ENCODE measurements at regions not wholly inside any gene's neighbourhood (a gene's known extent, or its start where the extent isn't known, plus 50 kb on each side); places are given as distances from the start of the nearest gene placed in this dataset.
"Not testable (repeated sequence)": the region's sequence is repeated elsewhere in the genome, so short reads cannot be mapped to it uniquely, and the experiment has no call there.

DNA sequence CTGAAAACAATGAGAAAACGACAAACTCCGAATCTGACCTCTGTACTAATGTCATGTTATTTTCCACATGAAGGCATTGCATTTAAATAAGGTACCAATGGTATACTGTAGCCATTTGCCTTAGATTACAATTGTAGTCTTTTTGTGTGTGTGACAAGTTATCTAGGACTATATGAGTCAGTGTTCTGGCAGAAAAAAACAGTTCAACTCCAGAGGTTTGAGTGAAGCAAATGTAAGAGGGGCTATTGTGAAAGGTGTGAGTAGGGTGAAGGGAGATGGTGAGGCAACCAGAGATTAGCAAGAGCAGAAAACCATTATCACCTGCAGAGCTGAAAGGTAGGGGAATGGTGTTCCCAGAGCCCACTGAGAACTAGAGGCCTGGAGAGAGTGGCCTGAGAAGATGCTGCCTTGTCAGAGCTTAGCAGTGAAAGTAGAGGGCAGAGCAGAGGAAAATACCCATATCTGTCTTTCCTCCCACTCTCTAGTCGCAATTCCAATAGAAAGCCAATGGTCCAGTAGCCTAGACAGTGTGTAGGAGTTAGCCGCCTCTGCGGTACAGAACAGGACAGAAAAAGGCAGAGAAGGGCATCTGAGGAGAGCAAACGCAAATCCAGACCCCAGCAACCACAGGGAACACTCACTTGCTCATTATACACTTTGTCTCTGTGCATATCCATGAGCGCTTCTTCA lies 112.2 kb downstream of the DYRK2 start:
- DNase-seq = no peak

DNA sequence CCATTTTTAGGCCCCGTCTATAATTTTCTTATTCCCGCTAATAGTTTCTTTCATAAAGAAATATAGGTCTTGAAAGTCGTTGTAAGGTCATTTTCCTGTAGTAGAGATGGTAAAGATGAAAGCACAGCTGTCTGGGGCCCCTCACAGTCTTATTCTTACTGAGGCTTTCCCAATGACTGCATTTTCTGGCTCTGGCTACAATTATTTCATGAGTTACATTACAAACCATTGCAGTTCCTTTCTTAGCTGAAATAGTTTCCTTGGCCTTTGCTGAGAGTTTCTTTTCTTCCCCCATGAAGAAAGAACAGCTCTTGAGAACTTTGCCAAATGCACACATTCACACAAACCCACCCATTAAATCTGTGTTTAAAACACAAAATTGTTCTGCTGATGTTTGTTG lies 113.0 kb downstream of the DYRK2 start:
- DNase-seq = no peak

DNA sequence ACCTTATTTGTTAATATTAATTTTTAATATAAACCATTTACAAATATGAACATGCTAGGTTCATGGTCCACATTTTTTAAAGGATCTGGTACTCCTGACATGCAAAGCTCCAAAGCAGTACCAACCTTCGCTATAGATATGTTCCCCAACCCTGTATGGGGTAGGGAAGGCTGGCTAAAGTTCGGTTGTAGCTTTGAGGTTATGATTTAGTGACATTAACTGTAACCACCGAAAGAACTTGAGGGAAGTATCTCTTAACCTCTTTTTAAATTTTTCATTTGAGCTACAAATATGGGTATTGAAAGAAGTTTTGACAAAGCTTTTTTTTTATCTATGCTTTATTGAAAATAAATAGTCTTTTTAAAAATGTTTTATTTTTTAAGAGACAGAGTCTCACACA lies 115.5 kb downstream of the DYRK2 start:
- DNase-seq = no peak

DNA sequence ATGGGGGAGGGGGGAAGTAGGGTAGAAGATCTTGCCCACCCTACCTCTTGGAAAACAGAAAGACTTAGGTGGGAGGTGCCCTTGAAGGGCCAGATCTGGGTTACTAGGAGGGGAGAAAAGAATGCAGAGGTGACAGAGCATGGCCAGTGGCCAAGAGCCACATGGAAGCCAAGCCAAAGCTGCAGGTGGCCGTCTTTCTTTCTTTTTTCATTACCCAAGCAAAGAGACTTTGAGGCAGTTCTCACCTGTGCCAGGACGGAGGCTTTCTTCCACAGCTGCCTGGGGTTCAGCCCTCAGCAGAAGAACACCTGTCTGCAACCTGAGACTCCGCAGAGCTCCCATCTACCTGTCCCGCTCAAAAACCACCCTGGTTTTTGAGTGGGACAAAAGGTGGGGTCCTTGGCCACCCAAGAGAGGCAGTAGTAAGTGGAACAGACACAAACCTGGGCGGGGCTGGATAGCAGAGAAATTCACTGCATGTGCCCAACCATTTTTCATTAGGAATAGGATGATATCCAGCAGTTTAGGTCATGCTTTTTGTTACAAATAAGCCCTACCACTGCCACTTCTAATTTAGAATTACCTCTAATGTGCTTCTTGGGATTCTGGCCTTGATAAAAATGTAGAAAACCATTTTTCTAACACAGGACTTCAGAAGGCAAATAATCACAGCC lies 116.5 kb downstream of the DYRK2 start:
- no peak for DNase-seq

DNA sequence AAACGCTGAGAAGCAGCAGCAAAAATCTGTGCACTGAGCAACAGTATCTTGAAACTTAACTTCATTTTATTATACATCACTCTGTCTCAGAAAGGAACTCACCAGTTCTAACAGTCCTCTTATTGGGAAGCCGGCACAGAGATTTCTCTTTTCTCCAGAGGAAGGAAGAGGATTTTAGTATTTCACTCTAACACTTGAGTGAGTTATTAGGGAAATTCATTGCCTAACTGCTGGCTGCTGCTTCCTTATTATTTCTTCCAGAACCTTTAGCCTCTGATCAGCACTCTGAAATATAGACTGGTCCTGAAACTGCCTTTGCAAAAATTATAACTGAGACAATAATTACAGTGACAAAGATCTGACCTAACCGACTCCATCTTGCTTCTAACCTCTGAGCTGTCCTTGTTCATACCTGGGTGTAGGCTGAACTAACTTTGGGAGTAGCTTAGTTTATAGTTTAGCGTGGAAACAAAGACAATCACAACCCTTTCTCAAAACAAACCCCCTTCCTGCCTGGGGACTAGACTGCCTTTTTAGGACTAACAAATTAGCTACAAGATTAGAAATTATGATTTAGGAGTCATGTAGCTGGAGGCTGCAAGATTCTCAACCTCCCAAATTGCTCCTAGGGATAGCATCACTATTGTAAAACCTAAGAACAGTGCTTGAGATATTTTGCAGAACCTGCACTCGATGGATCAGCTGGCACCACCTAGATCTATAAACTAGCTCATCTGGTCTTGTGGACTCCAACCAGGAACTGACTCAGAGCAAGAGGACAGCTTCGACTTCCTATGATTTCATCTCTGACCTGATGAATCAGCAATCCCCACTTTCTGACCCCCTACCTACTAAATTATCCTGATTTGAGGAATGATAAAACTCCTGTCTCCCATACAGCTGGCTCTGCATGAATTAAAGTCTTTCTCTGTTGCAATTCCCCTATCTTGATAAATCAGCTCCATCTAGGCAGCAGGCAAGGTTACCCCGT lies 117.5 kb downstream of the DYRK2 start:
- no peak for DNase-seq

DNA sequence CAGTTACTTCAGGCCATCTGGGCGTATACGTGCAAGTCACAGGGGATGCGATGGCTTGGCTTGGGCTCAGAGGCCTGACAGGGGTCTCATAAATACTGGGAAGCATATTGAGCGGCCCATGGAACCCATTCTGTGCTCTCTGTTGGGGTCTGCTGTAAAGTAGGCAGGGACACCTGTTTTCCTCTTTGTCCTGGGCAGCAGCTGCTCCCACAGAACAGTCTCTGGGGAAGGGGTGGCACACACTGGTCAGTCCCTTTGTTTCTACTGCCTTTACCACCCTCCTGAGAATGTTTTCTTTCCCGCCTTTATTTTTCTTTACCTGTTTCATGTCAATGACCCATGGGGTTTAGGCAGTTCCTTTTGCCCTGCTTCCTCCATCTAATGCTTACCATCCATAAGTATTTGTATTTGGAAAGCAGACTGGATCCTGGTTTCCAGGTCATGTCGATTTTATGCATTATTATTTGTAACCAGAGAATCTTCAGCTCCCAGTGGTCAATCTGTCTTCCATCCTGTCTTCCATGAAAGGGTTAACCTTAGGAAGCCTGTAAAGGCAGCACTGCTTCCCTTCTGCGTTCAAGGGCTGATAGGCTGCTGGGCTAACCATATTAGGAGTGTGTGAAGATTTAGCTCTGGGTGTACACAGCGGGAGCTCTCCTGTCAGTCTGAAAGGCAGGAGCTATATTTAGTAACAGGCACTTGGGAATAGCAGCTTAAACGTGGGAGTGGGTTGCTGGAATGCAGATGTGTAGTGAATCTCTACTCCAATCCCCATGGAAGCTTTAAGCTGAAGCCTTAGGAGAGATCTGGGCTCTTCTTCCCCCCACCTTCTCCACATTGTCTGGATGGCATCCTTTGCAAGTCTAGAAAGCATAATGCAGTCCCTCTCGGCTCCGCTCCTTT lies 124.0 kb downstream of the DYRK2 start:
- DNase-seq = no peak

DNA sequence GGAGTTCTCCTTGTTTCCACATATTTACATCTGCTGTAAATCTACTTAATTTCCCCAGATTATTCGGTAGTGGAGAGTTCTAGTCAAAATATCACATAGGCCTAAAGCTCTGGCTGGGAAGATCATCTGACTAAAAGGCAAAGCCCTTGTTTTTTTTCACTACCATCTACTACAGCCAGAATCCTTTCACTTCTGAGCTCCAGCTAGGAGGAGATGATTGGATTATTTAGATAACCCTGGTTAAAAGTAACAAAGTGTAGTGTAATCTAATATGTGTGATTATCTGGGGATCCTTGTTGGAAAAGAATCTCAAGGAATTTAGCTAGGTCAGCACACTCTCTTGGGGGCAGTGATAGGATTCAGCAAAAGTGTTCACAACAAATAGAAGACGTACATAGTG lies 125.4 kb downstream of the DYRK2 start:
- no peak for DNase-seq

DNA sequence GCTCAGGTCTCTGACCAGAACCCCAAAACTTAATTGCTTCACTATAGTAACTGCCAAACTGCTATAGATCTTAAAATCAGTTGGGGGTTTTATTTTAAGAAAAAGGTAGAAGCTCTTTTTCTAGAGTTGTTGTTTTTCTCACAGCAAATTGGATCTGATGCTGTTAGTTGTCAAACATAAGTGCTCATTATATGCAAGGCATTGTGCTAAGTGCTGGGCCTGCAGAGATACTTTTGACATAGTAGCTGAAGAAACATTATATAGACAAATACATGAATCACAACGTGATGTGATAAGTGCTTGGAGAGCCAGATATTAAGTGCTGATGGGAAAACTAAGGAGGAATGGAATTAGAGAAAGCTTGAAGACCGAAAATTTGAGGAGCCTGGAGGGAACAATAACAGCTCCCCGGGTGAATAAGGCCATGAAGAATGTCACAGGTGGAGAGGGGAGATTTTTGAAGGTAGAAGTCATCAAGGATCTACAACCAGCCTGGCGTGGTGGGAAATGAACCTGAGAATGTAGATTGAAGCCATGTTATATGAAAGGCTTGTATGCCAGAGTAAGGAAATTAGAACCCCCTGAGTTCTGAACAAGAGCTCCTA lies 126.5 kb downstream of the DYRK2 start:
- no peak for DNase-seq

DNA sequence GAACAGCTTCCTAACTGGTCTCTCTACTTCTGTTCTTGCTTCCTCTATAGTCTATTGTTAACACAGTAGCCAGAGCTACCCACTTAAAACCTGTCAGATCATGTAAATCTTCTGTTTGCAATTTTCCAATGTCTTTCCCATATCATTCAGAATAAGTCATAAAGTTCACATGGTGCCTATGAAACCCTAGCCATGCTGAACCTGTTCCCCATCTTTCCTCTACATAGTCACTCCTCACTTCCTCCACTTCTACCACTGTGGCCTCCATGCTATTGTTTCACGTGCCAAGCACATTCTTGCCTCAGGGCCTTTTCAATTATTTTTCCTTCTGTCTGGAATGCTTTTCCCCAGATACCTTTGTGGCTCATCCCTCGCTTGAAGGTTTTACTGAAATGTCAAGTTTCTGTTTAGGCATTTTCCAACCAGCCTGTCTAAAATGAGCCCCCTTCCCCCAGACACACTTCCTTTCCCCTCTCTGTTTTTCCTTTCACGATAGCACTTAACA lies 132.1 kb downstream of the DYRK2 start:
- no peak for DNase-seq

DNA sequence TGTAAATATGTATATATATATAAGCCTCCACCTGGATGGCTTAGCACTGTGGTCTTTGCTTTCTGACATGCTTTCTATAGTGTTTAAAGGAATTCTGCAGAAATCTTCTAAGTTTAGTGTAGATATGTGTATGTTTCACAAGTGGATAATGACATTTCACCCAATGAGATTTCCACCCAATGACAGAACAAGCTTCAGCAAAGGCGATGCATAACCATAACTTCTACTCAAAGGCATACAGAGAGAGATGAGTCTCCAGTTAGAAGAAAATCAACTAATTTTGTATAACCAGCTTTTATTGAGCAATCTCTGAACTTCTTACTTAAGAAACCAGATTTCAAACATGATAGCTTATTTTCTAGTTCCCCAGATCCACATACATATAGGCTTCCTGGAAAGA lies 134.0 kb downstream of the DYRK2 start:
- DNase-seq = no peak

DNA sequence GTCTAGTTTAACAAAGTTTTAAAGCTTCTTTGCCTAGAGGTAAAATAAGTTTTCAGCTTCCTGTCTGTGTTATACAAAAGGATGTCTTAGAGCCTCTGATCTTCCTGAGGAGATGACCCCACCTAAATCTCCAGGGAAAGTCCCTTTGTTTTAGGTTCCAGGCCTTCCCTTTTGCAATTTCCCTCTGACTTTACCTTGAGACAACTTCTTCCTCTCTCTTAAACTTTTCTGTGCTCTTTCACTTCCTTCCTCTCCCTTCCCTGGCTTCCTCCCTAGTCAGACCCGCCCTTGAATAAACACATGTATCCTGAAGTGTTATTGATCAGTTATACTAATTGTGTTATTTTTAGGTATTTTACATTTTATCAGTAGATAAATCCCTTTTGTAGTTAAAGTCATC lies 134.8 kb downstream of the DYRK2 start:
- no peak for DNase-seq

DNA sequence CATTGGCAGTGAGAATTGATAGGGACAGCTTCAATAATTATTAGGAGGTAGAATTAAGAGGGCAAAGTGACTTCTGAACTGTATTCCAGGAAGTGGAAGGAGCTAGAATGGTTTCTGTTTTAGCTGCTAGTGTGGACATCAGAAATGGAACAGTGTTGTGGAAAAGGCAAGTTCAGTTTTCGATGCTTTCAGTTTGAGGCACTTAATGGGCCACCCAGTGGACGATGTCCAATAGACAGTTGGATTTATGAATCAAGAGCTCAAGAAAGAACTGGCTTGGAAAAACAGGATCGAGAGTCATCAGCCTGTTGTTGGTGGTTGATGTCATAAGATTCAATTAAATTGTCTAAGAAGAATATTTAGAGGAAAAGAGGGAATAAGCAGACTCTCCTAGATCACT lies 136.3 kb downstream of the DYRK2 start:
- no peak for DNase-seq

DNA sequence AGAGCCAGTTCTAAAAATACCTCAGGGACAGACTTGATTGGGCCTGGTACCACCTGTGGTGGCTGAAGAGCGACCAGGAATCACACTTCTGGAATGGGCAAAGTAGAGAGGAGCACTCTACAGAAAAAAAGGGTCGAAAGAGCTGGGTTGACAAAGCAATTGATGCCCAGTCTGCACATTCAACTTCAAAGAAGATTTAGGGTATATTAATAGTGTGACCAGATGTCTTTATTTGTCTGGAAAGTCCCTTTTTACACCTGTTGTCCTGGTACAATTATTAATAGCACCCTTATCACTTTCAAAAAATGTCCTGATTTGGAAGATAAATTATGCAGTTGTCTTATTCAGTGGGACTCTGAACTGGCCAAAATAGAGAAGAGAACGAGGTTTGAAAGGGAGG lies 137.5 kb downstream of the DYRK2 start:
- DNase-seq = no peak

DNA sequence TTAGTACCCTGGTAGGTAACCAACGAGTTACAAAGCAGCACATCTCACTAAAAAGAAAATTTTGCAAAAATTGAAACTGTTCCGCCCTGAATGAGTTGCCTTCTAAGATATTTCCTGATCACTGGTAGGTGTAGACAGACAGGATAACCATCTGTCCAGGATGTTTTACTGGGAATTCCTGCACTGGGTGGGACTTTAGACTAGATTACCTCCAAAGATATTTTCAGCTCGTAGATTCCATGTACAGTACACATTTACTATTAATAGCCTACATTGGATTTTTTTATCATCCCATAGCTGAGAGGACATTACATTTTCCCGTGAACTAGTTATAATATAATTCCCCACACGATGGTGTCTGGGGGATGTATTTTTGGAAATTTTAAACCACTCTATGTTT lies 139.6 kb downstream of the DYRK2 start:
- DNase-seq = no peak

DNA sequence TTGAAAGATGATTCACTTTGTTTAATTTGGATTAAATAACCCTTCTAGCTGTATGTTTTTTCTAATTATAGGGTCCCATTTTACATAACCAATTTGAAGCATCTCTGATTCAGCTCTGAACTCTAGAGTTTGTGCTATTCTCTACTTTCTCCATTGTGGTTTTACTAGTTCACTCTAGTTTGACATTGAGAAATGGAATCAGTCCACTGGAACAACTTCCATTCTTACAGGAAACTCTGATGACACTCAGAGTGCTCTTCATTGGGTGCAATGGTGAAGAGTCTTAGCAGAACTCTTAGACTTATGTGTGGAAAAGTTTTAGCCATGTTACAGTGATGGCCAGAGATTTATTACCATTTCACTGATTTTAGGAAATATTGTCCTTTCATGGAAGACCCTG lies 140.7 kb downstream of the DYRK2 start:
- DNase-seq = no peak

DNA sequence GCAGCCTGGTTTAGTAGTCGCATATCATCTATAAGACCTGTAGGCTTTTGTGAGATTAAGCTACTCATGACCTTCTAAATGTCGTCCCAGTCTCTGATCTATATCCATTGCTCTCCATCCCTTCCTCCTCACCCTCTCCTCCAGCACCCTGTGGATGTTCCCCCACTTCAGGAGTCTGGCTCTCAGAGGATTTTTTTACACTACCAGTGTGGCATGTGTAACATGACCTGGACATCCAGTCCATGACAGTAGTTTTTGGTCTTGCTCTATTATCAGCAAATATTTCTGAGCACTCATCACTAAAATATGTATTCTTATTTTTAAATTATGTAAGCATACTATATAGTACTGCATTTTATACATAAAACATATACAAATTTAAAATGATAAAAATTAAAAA lies 142.1 kb downstream of the DYRK2 start:
- no peak for DNase-seq

DNA sequence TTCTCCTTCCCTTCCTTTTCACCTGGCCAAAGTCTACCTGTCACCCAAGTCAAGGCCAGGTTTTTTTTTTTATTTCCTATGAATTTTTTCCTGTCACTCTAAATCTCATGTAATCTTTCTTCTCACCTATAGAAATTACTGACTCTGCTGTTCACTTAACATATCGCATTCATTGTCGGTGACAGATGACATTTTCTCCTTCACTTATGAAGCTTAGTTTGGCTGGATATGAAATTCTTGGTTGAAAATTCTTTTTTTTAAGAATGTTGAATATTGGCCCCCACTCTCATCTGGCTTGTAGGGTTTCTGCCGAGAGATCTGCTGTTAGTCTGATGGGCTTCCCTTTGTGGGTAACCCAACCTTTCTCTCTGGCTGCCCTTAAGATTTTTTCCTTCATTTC lies 142.8 kb downstream of the DYRK2 start:
- DNase-seq = not testable (repeated sequence)

DNA sequence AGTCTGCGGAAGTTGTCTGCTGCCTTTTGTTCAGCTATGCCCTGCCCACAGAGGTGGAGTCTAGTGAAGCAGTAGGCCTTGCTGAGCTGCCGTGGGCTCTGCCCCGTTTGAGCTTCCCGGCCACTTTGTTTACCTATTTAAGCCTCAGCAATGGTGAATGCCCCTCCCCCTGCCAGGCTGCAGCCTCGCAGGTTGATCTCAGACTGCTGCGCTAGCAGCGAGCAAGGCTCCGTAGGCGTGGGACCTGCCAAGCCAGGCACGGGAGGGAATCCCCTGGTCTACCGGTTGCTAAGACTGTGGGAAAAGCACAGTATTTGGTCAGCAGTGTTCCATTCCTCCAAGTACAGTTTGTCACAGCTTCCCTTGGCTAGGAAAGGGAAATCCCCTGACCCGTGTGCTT lies 143.6 kb downstream of the DYRK2 start:
- no peak for DNase-seq

DNA sequence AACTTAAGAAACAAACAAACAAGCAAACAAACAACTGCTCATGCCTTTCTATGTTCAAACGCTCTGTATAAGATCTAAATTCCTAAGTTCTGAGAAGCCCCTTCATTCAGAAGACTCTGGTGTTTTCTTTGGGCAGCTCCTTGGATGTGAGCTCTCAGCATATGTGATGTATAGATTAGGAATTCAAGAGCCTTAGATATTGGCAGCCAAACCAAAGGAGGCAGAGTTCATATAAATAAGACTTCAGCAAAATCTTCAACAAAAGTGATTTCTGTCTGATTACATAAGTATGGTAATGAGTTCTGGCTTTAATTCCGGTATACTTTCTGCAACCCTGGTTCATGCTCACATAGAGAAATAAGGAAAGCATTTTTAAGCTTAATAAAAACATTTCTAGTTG lies 145.6 kb downstream of the DYRK2 start:
- no peak for DNase-seq

DNA sequence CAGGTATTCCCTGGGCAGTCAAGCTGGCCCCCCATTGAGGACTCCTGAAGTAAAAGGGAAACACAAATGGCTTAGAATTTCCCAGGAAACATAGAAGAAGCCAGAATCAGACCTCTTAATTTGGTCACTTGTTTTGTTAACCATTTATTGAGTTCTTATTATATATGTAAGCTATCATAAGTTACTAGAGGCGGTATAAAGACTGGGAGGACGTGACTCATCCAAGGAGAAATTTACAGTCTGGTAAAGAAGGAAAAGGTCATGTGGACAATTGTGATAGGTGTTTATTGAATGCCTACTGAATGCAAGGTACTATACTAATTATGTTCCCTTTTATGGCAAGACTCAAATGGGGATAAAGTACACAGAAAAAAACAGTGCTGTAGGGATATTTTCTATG lies 146.7 kb downstream of the DYRK2 start:
- no peak for DNase-seq

DNA sequence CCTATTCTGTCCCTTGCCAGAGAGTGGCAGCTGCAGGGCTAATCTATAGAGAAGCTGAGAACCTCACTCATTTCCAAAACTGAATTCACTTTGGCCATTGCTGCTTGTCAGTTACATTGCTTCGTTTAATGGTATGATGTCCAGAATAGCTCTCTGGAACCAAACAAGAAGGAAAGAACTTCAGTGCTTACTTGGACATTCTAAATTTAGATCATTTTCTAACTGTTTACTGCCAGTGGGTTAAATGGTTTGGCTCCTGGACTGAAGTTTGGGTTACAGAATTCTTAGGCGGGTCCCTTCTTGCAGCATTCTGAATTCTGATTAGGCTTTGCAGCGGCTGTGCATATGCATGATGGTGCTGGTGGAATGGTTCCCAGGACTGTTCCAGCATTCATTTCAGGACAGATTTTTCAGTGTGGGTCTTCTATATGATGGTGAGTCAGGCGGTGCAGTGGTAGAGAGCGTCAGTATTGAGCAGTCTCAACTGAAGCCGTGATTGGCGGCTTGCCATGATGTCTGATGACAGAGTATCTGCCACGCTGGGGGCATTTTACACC lies 148.7 kb downstream of the DYRK2 start:
- no peak for DNase-seq

DNA sequence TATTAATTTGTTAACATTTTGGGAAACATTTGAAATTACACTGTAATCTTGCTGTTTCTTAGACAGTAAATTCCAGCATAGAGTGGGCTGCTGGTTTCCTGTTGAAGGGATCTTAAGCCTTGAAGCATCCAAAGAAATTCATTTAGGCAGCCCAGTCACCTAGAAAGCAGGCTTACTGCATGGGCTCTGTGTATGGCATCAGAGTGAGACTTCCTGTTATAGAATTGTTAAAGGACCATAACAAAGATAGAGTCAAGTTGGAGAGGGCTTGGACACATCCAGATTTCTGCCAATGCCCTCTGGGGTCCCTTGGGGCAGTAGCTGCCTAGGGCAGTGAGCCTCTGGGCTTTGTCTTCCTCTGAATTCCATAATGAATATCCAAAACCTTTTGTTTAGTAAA lies 149.2 kb downstream of the DYRK2 start:
- no peak for DNase-seq
